Loucy (cell line): ENCODE measurements at regions not wholly inside any gene's neighbourhood (a gene's known extent, or its start where the extent isn't known, plus 50 kb on each side); places are given as distances from the start of the nearest gene placed in this dataset.
"Not testable (repeated sequence)": the region's sequence is repeated elsewhere in the genome, so short reads cannot be mapped to it uniquely, and the experiment has no call there.

Source experiments
- H2AFZ ChIP-seq: fragments of 200-600 bp; sonication (generic); 2 replicates; pipeline ENCODE4 v1.6.0; 2016; ENCODE audit warnings: antibody characterized with exemption, mild to moderate bottlenecking, low read length, moderate library complexity
- H3F3A ChIP-seq: fragments of 200-600 bp; 2 replicates; pipeline ENCODE4 v1.6.0; 2016; ENCODE audit warnings: antibody characterized with exemption, low read depth, mild to moderate bottlenecking
- H3K27me3 ChIP-seq: fragments of 200-600 bp; sonication (generic); 2 replicates; pipeline ENCODE4 v1.6.1; 2014; ENCODE audit warnings: low read length, mild to moderate bottlenecking; ENCODE audit not compliant: insufficient read depth, poor library complexity, severe bottlenecking
- H3K36me3 ChIP-seq: fragments of 200-600 bp; sonication (generic); 2 replicates; pipeline ENCODE4 v1.6.1; 2016; ENCODE audit warnings: low read length; ENCODE audit not compliant: insufficient read depth
- H3K4me1 ChIP-seq: fragments of 200-600 bp; sonication (generic); 2 replicates; pipeline ENCODE4 v1.5.1; 2014; ENCODE audit warnings: low read length, mild to moderate bottlenecking; ENCODE audit not compliant: insufficient read depth, poor library complexity, severe bottlenecking
- H3K4me2 ChIP-seq: fragments of 200-600 bp; sonication (generic); 2 replicates; pipeline ENCODE4 v1.6.0; 2014; ENCODE audit warnings: antibody characterized with exemption, low read length, low read depth, mild to moderate bottlenecking; ENCODE audit not compliant: poor library complexity, severe bottlenecking
- H3K4me3 ChIP-seq: fragments of 200-600 bp; sonication (generic); 2 replicates; pipeline ENCODE4 v1.5.1; 2014; ENCODE audit warnings: low read length, mild to moderate bottlenecking, mixed read lengths; ENCODE audit not compliant: poor library complexity, severe bottlenecking
- H3K79me2 ChIP-seq: fragments of 200-600 bp; sonication (generic); 2 replicates; pipeline ENCODE4 v1.6.1; 2014; ENCODE audit warnings: low read length; ENCODE audit not compliant: insufficient read depth
- H3K9ac ChIP-seq: fragments of 200-600 bp; sonication (generic); 2 replicates; pipeline ENCODE4 v1.6.0; 2014; ENCODE audit warnings: mild to moderate bottlenecking, low read depth, low read length, moderate library complexity; ENCODE audit not compliant: poor library complexity, severe bottlenecking
- H3K9me2 ChIP-seq: fragments of 200-600 bp; sonication (generic); replicated peaks from 2 replicates; pipeline ENCODE4 v1.6.1; 2016; ENCODE audit warnings: low read depth, low read length, mixed read lengths
- H3K9me3 ChIP-seq: fragments of 200-600 bp; sonication (generic); 2 replicates; pipeline ENCODE4 v1.6.1; 2014; ENCODE audit warnings: mild to moderate bottlenecking, antibody characterized with exemption, low read length, low read depth; ENCODE audit not compliant: insufficient read depth
- H4K20me1 ChIP-seq: fragments of 200-600 bp; sonication (generic); 2 replicates; pipeline ENCODE4 v1.6.0; 2014; ENCODE audit warnings: antibody characterized with exemption, low read length, mild to moderate bottlenecking; ENCODE audit not compliant: insufficient read depth, poor library complexity, severe bottlenecking
- CTCF ChIP-seq: fragments of 200-600 bp; sonication (generic); conservative IDR thresholded peaks from 2 replicates; pipeline ENCODE4 v1.5.1; 2014; ENCODE audit warnings: mild to moderate bottlenecking, antibody characterized with exemption, low read length
- EZH2phosphoT487 ChIP-seq: fragments of 200-600 bp; IDR thresholded peaks from 2 replicates; pipeline ENCODE4 v1.6.1; 2018; ENCODE audit warnings: antibody characterized with exemption, mild to moderate bottlenecking, moderate library complexity, borderline replicate concordance

DNA sequence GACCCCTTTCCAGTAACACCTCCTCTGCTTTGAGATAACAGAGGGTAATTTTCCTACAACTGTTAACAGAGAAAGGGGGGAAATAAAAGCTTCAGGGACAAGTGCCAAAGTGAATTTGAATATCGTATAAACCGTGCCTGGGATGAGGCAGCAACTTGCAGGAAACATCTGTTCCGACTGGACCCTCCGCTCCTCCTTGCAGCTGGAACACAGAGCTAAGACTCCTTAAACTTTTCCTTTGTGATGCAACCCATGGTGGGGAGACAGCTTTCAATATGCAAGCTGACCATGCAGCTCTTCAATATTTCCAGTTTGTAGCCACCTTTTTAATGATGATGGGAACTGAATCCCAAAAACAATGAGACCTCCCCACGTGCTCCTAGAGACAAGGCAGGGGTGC is 432.6 kb downstream of the ZNF536 start:
- H3K9me2 ChIP-seq: no peaks in the 10 kb centered on the region
- no peak overlapping the region for H3K4me3 ChIP-seq
- H2AFZ ChIP-seq: no peak overlapping the region
- H4K20me1 ChIP-seq: no peaks in the 10 kb centered on the region
- TF ChIP-seq CTCF (no peak), EZH2phosphoT487 (no peak)
- no peaks in the 10 kb centered on the region for H3K27me3 ChIP-seq
- H3K36me3 ChIP-seq: no peaks in the 10 kb centered on the region
- no peaks in the 10 kb centered on the region for H3K4me1 ChIP-seq
- no peaks in the 10 kb centered on the region for H3F3A ChIP-seq
- peaks cover 4% of the 10 kb centered on the region; the same call in 1 of the 2 replicates for H3K9me3 ChIP-seq
- no peak overlapping the region for H3K4me2 ChIP-seq
- no peaks in the 10 kb centered on the region for H3K79me2 ChIP-seq
- H3K9ac ChIP-seq: no peak overlapping the region

DNA sequence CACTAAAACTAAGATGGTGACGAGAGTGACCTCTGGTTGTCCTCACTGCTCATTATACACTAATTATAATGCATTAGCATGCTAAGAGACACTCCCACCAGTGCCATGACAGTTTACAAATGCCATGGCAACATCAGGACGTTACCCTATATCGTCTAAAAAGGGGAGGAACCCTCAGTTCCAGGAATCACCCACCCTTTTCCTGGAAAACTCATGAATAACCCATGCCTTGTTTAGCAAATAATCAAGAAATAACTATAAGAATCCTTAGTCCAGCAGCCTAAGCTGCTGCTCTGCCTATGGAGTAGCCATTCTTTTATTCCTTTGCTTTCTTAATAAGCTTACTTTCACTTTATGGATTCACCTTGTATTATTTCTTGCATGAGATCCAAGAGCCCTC is 432.1 kb downstream of the ZNF536 start:
- not testable (repeated sequence) for H3K9me3 ChIP-seq, H3K27me3 ChIP-seq, H3K9me2 ChIP-seq, H3K36me3 ChIP-seq, H3F3A ChIP-seq, H3K4me1 ChIP-seq, H3K4me2 ChIP-seq, H3K4me3 ChIP-seq, H3K9ac ChIP-seq, H4K20me1 ChIP-seq, H3K79me2 ChIP-seq, H2AFZ ChIP-seq

GRCh38 chr19:30802424-30803013 is 430.3 kb downstream of the ZNF536 start:
- TF ChIP-seq EZH2phosphoT487 (no peak), CTCF (no peak)
- H3K4me1 ChIP-seq: no peaks in the 10 kb centered on the region
- no peaks in the 10 kb centered on the region for H3F3A ChIP-seq
- H3K9me3 ChIP-seq: peaks cover 4% of the 10 kb centered on the region; the same call in 1 of the 2 replicates
- no peak overlapping the region for H3K4me3 ChIP-seq
- H3K27me3 ChIP-seq: no peaks in the 10 kb centered on the region
- H2AFZ ChIP-seq: no peak overlapping the region
- H3K9me2 ChIP-seq: no peaks in the 10 kb centered on the region
- H3K9ac ChIP-seq: no peak overlapping the region
- no peaks in the 10 kb centered on the region for H3K79me2 ChIP-seq
- H4K20me1 ChIP-seq: no peaks in the 10 kb centered on the region
- H3K4me2 ChIP-seq: no peak overlapping the region
- H3K36me3 ChIP-seq: no peaks in the 10 kb centered on the region
